ENCODE measurements at regions not wholly inside any gene's neighbourhood (a gene's known extent, or its start where the extent isn't known, plus 50 kb on each side); places are given as distances from the start of the nearest gene placed in this dataset.

DNA sequence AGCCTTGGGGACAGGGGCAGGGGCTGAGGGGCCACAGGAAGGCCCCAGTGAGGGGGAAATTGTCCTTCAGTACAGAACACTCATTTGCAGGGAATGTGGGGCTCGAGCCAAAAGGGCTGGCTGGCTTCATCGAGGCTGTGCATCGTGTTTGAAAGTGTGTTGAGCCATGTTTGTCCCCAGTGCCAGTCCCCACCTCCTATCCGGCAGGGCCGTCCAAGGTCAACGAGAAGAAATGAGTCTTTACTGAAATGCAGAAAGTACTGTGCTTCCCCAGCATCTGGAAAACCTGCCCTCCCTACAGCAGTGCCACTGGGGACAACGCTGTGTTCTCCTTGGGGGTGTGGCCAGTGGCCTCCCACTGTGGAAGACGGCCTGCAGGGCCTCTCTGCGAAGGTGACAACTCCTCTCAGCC lies 214.1 kb downstream of the KLF6 start:
- Histone ChIP-seq H2AFZ (replicated peaks; ENCODE audit: low read length, poor library complexity) (peak overlapping the region; percentile 77), H4K91ac (ENCODE audit: insufficient read depth, low read depth, low read length) (no peak overlapping the region), H3K4me2 (ENCODE audit: low read depth, low read length) (no peak overlapping the region), H3K27me3 (ENCODE audit: control insufficient read depth, insufficient read depth, low read length) (no peaks in the 10 kb centered on the region), H4K20me1 (ENCODE audit: insufficient read depth, low read length) (no peaks in the 10 kb centered on the region), H3K4ac (ENCODE audit: low read depth, low read length) (no peak overlapping the region), H3K56ac (ENCODE audit: extremely low read depth, insufficient read depth, low read length) (no peak overlapping the region), H3K4me1 (ENCODE audit: control insufficient read depth, insufficient read depth, low read length) (peaks cover 5% of the 10 kb centered on the region), H3K27ac (ENCODE audit: insufficient read depth, low read length) (no peak overlapping the region), H3K36me3 (ENCODE audit: control insufficient read depth, insufficient read depth, low read length) (no peaks in the 10 kb centered on the region), H2BK20ac (ENCODE audit: low read depth, low read length) (no peak overlapping the region), H3K4me3 (ENCODE audit: insufficient read depth, low read depth, low read length) (no peak overlapping the region), H2AK5ac (ENCODE audit: low read depth, low read length) (peak overlapping the region; percentile 40; the same call in 1 of the 2 replicates), H3K14ac (replicated peaks; ENCODE audit: low read depth, low read length) (0 out of 2 replicates have a peak overlapping the region, but pooled peaks have one; percentile 52), H4K8ac (ENCODE audit: low read depth in 2 of 2, low read length in 2 of 2) (no peak overlapping the region), H2BK5ac (ENCODE audit: low read depth, low read length, poor library complexity, severe bottlenecking) (no peak overlapping the region), H2BK15ac (ENCODE audit: low read depth, low read length) (no peak overlapping the region), H3K18ac (ENCODE audit: low read depth, low read length) (no peak overlapping the region), H3K9me1 (ENCODE audit: insufficient read depth, low read length) (no peaks in the 10 kb centered on the region), H4K5ac (ENCODE audit: low read depth, low read length) (no peak overlapping the region), H2BK120ac (ENCODE audit: low read depth, low read length) (no peak overlapping the region), H3K79me1 (ENCODE audit: low read depth in 1 of 2, low read length in 2 of 2) (no peaks in the 10 kb centered on the region), H3K9ac (ENCODE audit: low read depth, low read length) (no peak overlapping the region), H2AK9ac (replicated peaks; ENCODE audit: low read depth, low read length, poor library complexity) (peak overlapping the region; percentile 19), H3K9me3 (ENCODE audit: control insufficient read depth, insufficient read depth, low read length) (peaks cover 2% of the 10 kb centered on the region; the same call in 1 of the 2 replicates), H3K23ac (ENCODE audit: low read depth, low read length) (no peak overlapping the region)
- TF ChIP-seq, protein P1, sequence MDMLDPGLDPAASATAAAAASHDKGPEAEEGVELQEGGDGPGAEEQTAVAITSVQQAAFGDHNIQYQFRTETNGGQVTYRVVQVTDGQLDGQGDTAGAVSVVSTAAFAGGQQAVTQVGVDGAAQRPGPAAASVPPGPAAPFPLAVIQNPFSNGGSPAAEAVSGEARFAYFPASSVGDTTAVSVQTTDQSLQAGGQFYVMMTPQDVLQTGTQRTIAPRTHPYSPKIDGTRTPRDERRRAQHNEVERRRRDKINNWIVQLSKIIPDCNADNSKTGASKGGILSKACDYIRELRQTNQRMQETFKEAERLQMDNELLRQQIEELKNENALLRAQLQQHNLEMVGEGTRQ (IDR thresholded peaks at IDR 0.05; ENCODE audit: low read depth, low read length), result no peak
- no peak for TF ChIP-seq SMC3 (IDR thresholded peaks at IDR 0.05; ENCODE audit: low read depth, low read length)
- TF ChIP-seq MXI1 (IDR thresholded peaks at IDR 0.05; ENCODE audit: borderline replicate concordance, low read depth, low read length), result no peak
- no peak for TF ChIP-seq MAZ (IDR thresholded peaks at IDR 0.05; ENCODE audit: borderline replicate concordance, low read depth, low read length)
- TF ChIP-seq, protein P2, sequence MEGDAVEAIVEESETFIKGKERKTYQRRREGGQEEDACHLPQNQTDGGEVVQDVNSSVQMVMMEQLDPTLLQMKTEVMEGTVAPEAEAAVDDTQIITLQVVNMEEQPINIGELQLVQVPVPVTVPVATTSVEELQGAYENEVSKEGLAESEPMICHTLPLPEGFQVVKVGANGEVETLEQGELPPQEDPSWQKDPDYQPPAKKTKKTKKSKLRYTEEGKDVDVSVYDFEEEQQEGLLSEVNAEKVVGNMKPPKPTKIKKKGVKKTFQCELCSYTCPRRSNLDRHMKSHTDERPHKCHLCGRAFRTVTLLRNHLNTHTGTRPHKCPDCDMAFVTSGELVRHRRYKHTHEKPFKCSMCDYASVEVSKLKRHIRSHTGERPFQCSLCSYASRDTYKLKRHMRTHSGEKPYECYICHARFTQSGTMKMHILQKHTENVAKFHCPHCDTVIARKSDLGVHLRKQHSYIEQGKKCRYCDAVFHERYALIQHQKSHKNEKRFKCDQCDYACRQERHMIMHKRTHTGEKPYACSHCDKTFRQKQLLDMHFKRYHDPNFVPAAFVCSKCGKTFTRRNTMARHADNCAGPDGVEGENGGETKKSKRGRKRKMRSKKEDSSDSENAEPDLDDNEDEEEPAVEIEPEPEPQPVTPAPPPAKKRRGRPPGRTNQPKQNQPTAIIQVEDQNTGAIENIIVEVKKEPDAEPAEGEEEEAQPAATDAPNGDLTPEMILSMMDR (conservative IDR thresholded peaks at IDR 0.05; ENCODE audit: low read depth, low read length), result no peak
- no peak for TF ChIP-seq FOS (IDR thresholded peaks at IDR 0.05; ENCODE audit: low read depth, low read length)
- TF ChIP-seq NFE2L2 (IDR thresholded peaks at IDR 0.05; ENCODE audit: low read depth, low read length), result no peak
- TF ChIP-seq POLR2A (IDR thresholded peaks at IDR 0.05; ENCODE audit: low read depth, low read length), result no peak
- no peak for TF ChIP-seq CHD1 (IDR thresholded peaks at IDR 0.05; ENCODE audit: low read depth, low read length)
- no peak for TF ChIP-seq BHLHE40 (IDR thresholded peaks at IDR 0.05; ENCODE audit: low read depth, low read length)
- TF ChIP-seq RCOR1 (IDR thresholded peaks at IDR 0.05; ENCODE audit: insufficient replicate concordance, low read length), result no peak
- no peak for TF ChIP-seq CEBPB (IDR thresholded peaks at IDR 0.05; ENCODE audit: low read depth, low read length)
- TF ChIP-seq RFX5 (IDR thresholded peaks at IDR 0.05; ENCODE audit: low read depth, low read length), result no peak
- TF ChIP-seq, protein P3, sequence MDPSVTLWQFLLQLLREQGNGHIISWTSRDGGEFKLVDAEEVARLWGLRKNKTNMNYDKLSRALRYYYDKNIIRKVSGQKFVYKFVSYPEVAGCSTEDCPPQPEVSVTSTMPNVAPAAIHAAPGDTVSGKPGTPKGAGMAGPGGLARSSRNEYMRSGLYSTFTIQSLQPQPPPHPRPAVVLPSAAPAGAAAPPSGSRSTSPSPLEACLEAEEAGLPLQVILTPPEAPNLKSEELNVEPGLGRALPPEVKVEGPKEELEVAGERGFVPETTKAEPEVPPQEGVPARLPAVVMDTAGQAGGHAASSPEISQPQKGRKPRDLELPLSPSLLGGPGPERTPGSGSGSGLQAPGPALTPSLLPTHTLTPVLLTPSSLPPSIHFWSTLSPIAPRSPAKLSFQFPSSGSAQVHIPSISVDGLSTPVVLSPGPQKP (IDR thresholded peaks at IDR 0.05; ENCODE audit: borderline replicate concordance, low read depth, low read length), result no peak
- TF ChIP-seq MAFK (IDR thresholded peaks at IDR 0.05; ENCODE audit: low read depth, low read length), result no peak
- no peak for TF ChIP-seq RAD21 (IDR thresholded peaks at IDR 0.05; ENCODE audit: low read length)
- BruUV-seq (replicated peaks), result no TSS peak
- ChIA-PET POLR2A (ENCODE audit: unreplicated experiment) (no interaction called here), CTCF (no interaction called here)
- dilution Hi-C loops (cut with HindIII; ENCODE audit: low sequenced_read_pairs, unreplicated experiment), result no loop called here
- WGBS, 2 experiments (ENCODE audit: extremely low coverage in 2 of 2, insufficient read length in 1 of 2), result no CpG with 5 or more reads among the region's 9 CpGs
- in situ Hi-C loops (cut with MboI; ENCODE audit: low sequenced_read_pairs), result no loop called here
- intact Hi-C loops (cut with micrococcal nuclease), result no loop called here
- ATAC-seq (ENCODE audit: low read depth) (no peak), DNase-seq (no peak)
